A549 (cell line): ENCODE measurements at regions not wholly inside any gene's neighbourhood (a gene's known extent, or its start where the extent isn't known, plus 50 kb on each side); places are given as distances from the start of the nearest gene placed in this dataset.

Source experiments
- POLR2A ChIP-seq: IDR thresholded peaks from 2 replicates; pipeline ENCODE4 v1.6.1; 2012; ENCODE audit warnings: mild to moderate bottlenecking, low read length
- TF ChIP-seq, protein P1 (sequence below): fragments of >200 bp; sonication (Bioruptor Twin); formaldehyde crosslinking; IDR thresholded peaks from 3 replicates; pipeline ENCODE4 v1.5.1; 2016

DNA sequence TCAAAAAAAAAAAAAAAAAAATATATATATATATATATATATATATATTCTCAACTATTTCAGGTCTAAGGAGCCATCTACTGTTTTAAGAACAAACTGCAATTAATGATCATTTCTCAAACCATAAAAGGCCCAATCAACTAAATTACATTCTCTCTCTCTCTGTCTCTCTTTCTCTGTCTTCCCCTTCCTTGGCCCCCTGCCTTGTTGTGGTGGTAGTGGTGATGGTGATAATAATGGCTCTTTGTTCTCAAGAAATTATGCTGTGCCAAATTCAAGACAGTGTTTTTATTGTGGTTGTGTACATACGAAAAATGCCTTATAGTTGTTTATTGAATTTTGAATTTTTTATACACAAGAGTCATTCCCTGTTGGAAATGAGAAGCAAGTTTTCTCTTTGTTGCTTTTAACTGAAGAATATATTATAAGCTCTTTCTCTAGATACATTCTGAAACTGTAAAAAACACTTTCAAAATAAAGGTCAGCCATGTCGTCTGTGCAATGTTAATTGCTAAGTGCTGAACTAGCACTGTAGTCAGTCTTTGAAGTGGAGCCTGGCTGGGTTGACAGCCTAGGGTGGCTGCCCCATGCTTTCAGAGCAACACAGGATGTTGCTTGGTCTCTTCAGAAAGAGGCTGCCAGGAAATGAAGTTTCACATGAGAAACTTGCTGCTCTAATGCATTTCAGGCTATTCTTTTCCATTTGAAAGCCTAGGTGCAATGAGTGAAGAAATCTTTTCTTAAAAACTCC lies 96.0 kb downstream of the HINT1 start:
- TF ChIP-seq, protein P1, sequence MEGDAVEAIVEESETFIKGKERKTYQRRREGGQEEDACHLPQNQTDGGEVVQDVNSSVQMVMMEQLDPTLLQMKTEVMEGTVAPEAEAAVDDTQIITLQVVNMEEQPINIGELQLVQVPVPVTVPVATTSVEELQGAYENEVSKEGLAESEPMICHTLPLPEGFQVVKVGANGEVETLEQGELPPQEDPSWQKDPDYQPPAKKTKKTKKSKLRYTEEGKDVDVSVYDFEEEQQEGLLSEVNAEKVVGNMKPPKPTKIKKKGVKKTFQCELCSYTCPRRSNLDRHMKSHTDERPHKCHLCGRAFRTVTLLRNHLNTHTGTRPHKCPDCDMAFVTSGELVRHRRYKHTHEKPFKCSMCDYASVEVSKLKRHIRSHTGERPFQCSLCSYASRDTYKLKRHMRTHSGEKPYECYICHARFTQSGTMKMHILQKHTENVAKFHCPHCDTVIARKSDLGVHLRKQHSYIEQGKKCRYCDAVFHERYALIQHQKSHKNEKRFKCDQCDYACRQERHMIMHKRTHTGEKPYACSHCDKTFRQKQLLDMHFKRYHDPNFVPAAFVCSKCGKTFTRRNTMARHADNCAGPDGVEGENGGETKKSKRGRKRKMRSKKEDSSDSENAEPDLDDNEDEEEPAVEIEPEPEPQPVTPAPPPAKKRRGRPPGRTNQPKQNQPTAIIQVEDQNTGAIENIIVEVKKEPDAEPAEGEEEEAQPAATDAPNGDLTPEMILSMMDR = no peak
- no peak for TF ChIP-seq POLR2A
